MM.1S (cell line): ENCODE measurements at regions not wholly inside any gene's neighbourhood (a gene's known extent, or its start where the extent isn't known, plus 50 kb on each side); places are given as distances from the start of the nearest gene placed in this dataset.

Experiments used
- DNase-seq: peaks from one replicate; pipeline ENCODE4 v3.0.0-alpha.2; 2015
- H2AFZ ChIP-seq: fragments of 300-600 bp; sonication (generic); 2 replicates; pipeline ENCODE4 v1.6.0; 2016; ENCODE audit warnings: antibody characterized with exemption, low read length
- H3F3A ChIP-seq: fragments of 300-600 bp; sonication (generic); 2 replicates; pipeline ENCODE4 v1.6.1; 2016; ENCODE audit warnings: mild to moderate bottlenecking, antibody characterized with exemption, low read length, moderate library complexity, mixed read lengths; ENCODE audit not compliant: insufficient read depth
- H3K27ac ChIP-seq: fragments of 300-600 bp; sonication (generic); 2 replicates; pipeline ENCODE4 v1.5.1; 2016; ENCODE audit warnings: mild to moderate bottlenecking, low read length
- H3K27me3 ChIP-seq: fragments of 300-600 bp; sonication (generic); replicated peaks from 2 replicates; pipeline ENCODE4 v1.6.0; 2016; ENCODE audit warnings: low read length; ENCODE audit not compliant: insufficient read depth
- H3K36me3 ChIP-seq: fragments of 300-600 bp; sonication (generic); replicated peaks from 2 replicates; pipeline ENCODE4 v1.6.1; 2016; ENCODE audit warnings: mild to moderate bottlenecking, low read length, mixed read lengths; ENCODE audit not compliant: insufficient read depth
- H3K4me1 ChIP-seq: fragments of 300-600 bp; sonication (generic); 2 replicates; pipeline ENCODE4 v1.6.1; 2016; ENCODE audit warnings: low read length, mixed read lengths
- H3K4me2 ChIP-seq: fragments of 300-600 bp; sonication (generic); 2 replicates; pipeline ENCODE4 v1.6.0; 2016; ENCODE audit warnings: low read depth, low read length
- H3K4me3 ChIP-seq: fragments of 300-600 bp; sonication (generic); 2 replicates; pipeline ENCODE4 v1.5.1; 2016; ENCODE audit warnings: low read length, mixed read lengths
- H3K79me2 ChIP-seq: fragments of 300-600 bp; sonication (generic); 2 replicates; pipeline ENCODE4 v1.6.1; 2016; ENCODE audit warnings: mixed run types, low read length, mixed read lengths
- H3K9ac ChIP-seq: fragments of 300-600 bp; sonication (generic); 2 replicates; pipeline ENCODE4 v1.6.1; 2016; ENCODE audit warnings: low read length, mixed read lengths
- H3K9me2 ChIP-seq: fragments of 300-600 bp; sonication (generic); replicated peaks from 2 replicates; pipeline ENCODE4 v1.6.1; 2016; ENCODE audit warnings: mild to moderate bottlenecking, low read length, mixed read lengths; ENCODE audit not compliant: insufficient read depth
- H3K9me3 ChIP-seq: fragments of 300-600 bp; sonication (generic); replicated peaks from 2 replicates; pipeline ENCODE4 v1.6.1; 2016; ENCODE audit warnings: mild to moderate bottlenecking, low read length, mixed read lengths; ENCODE audit not compliant: insufficient read depth
- H4K20me1 ChIP-seq: fragments of 300-600 bp; sonication (generic); 2 replicates; pipeline ENCODE4 v1.6.1; 2016; ENCODE audit warnings: mild to moderate bottlenecking, low read length, moderate library complexity, mixed read lengths; ENCODE audit not compliant: insufficient read depth
- CTCF ChIP-seq: fragments of 300-600 bp; sonication (generic); IDR thresholded peaks from 2 replicates; pipeline ENCODE4 v1.5.1; 2016; ENCODE audit warnings: antibody characterized with exemption, low read length, mixed read lengths
- EZH2 ChIP-seq: fragments of 300-600 bp; sonication (generic); optimal IDR thresholded peaks from 2 replicates; pipeline ENCODE3; 2017; ENCODE audit warnings: low read depth, mild to moderate bottlenecking, antibody characterized with exemption, low read length, mixed read lengths
- EZH2phosphoT487 ChIP-seq: fragments of 300-600 bp; sonication (generic); IDR thresholded peaks from 2 replicates; pipeline ENCODE4 v1.6.1; 2018; ENCODE audit warnings: antibody characterized with exemption, low read length

- Histone ChIP-seq H3K36me3 (no peaks in the 10 kb centered on the region), H3K9me2 (no peaks in the 10 kb centered on the region), H3K27ac (no peak overlapping the region), H3K4me2 (no peak overlapping the region), H3K9me3 (no peaks in the 10 kb centered on the region), H3K9ac (no peak overlapping the region), H3K27me3 (no peaks in the 10 kb centered on the region), H3K79me2 (no peaks in the 10 kb centered on the region), H3F3A (no peaks in the 10 kb centered on the region), H3K4me1 (no peaks in the 10 kb centered on the region), H4K20me1 (no peaks in the 10 kb centered on the region), H3K4me3 (no peak overlapping the region), H2AFZ (no peak overlapping the region)
- no peak for DNase-seq
- TF ChIP-seq CTCF (no peak), EZH2 (no peak), EZH2phosphoT487 (no peak)
These were observed 171.5 kb upstream of the IRS2 start for GRCh38 chr13:109957875-109958274.

GRCh38 chr13:109955598-109955997 is 169.2 kb upstream of the IRS2 start:
- no peak overlapping the region for H3K9ac ChIP-seq
- H3F3A ChIP-seq = no peaks in the 10 kb centered on the region
- H3K79me2 ChIP-seq = no peaks in the 10 kb centered on the region
- H2AFZ ChIP-seq = no peak overlapping the region
- no peaks in the 10 kb centered on the region for H3K36me3 ChIP-seq
- no peak overlapping the region for H3K4me3 ChIP-seq
- no peak overlapping the region for H3K27ac ChIP-seq
- no peaks in the 10 kb centered on the region for H3K4me1 ChIP-seq
- no peaks in the 10 kb centered on the region for H3K9me3 ChIP-seq
- H3K27me3 ChIP-seq = no peaks in the 10 kb centered on the region
- H3K9me2 ChIP-seq = no peaks in the 10 kb centered on the region
- no peak for DNase-seq
- H4K20me1 ChIP-seq = no peaks in the 10 kb centered on the region
- TF ChIP-seq EZH2 = no peak
- no peak for TF ChIP-seq EZH2phosphoT487
- no peak for TF ChIP-seq CTCF
- H3K4me2 ChIP-seq = no peak overlapping the region

GRCh38 chr13:109954441-109954840 is 168.1 kb upstream of the IRS2 start:
- Histone ChIP-seq H3K4me2 (no peak overlapping the region), H3K9ac (no peak overlapping the region), H2AFZ (no peak overlapping the region), H3K27me3 (no peaks in the 10 kb centered on the region), H3K4me3 (no peak overlapping the region), H3K9me2 (no peaks in the 10 kb centered on the region), H3K27ac (no peak overlapping the region), H4K20me1 (no peaks in the 10 kb centered on the region), H3K79me2 (no peaks in the 10 kb centered on the region), H3K36me3 (no peaks in the 10 kb centered on the region), H3F3A (no peaks in the 10 kb centered on the region), H3K9me3 (no peaks in the 10 kb centered on the region), H3K4me1 (no peaks in the 10 kb centered on the region)
- DNase-seq = no peak
- TF ChIP-seq CTCF (no peak), EZH2 (no peak), EZH2phosphoT487 (no peak)
